Liver (tissue), 3 donors: ENCODE measurements at regions not wholly inside any gene's neighbourhood (a gene's known extent, or its start where the extent isn't known, plus 50 kb on each side); places are given as distances from the start of the nearest gene placed in this dataset.

Experiments used
- RXRA ChIP-seq, 2 donors: IDR thresholded peaks; 2 replicates each; pipeline ENCODE4 v1.6.1; 2017 to 2018; ENCODE audit warnings: antibody characterized with exemption in 2 of 2, mild to moderate bottlenecking in 1 of 2
- TAF1 ChIP-seq: conservative IDR thresholded peaks from 2 replicates; pipeline ENCODE4 v1.6.1; 2016; ENCODE audit warnings: antibody characterized with exemption, mild to moderate bottlenecking
- YY1 ChIP-seq: IDR thresholded peaks from 2 replicates; pipeline ENCODE4 v1.6.1; 2016; ENCODE audit warnings: antibody characterized with exemption, mild to moderate bottlenecking
- ZBTB33 ChIP-seq: IDR thresholded peaks from 2 replicates; pipeline ENCODE4 v1.6.1; 2016; ENCODE audit warnings: antibody characterized with exemption
- TF ChIP-seq, protein P1 (sequence below): fragments of 150-350 bp; IDR thresholded peaks from 2 replicates; pipeline ENCODE4 v1.5.1; 2017; ENCODE audit warnings: improper control_type of control experiment, low read depth, low read length; ENCODE audit not compliant: missing input control
- TF ChIP-seq, protein P2 (sequence below): IDR thresholded peaks from 2 replicates; pipeline ENCODE4 v1.6.1; 2016; ENCODE audit warnings: antibody characterized with exemption
- donor health status: healthy.
- donor health status: healthy.

DNA sequence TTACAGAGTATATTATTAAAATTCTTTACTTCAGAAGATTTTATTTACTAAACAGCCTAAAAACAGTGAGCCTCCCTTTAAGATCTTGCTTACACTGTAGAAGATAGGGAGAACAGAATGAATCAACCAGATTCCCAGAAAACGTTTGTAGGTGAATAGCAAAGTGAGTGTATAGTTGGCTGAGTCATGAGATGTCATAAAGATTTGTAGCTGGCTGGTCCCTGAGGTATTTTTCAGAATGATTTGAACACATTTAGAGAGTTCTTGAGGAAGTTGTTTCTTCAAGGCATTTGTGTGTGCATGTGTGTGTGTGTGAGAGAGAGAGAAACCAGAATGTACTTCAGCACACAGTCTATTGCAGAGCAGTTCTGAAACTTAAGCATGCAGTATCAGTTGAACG is 159.4 kb upstream of the PRR16 start:
- TF ChIP-seq TAF1 = no peak
- TF ChIP-seq, protein P1, sequence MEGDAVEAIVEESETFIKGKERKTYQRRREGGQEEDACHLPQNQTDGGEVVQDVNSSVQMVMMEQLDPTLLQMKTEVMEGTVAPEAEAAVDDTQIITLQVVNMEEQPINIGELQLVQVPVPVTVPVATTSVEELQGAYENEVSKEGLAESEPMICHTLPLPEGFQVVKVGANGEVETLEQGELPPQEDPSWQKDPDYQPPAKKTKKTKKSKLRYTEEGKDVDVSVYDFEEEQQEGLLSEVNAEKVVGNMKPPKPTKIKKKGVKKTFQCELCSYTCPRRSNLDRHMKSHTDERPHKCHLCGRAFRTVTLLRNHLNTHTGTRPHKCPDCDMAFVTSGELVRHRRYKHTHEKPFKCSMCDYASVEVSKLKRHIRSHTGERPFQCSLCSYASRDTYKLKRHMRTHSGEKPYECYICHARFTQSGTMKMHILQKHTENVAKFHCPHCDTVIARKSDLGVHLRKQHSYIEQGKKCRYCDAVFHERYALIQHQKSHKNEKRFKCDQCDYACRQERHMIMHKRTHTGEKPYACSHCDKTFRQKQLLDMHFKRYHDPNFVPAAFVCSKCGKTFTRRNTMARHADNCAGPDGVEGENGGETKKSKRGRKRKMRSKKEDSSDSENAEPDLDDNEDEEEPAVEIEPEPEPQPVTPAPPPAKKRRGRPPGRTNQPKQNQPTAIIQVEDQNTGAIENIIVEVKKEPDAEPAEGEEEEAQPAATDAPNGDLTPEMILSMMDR = no peak
- TF ChIP-seq RXRA (IDR thresholded peaks at IDR 0.05) = no peak
- TF ChIP-seq, protein P2, sequence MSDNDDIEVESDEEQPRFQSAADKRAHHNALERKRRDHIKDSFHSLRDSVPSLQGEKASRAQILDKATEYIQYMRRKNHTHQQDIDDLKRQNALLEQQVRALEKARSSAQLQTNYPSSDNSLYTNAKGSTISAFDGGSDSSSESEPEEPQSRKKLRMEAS = no peak
- TF ChIP-seq YY1 = no peak
- no peak for TF ChIP-seq ZBTB33
